Stromal cell of bone marrow (primary cell): ENCODE measurements at regions not wholly inside any gene's neighbourhood (a gene's known extent, or its start where the extent isn't known, plus 50 kb on each side); places are given as distances from the start of the nearest gene placed in this dataset.

Experiments used
- DNase-seq: peaks from one replicate; pipeline ENCODE4 v3.0.0-alpha.2; 2012; ENCODE audit warnings: low read depth

DNA sequence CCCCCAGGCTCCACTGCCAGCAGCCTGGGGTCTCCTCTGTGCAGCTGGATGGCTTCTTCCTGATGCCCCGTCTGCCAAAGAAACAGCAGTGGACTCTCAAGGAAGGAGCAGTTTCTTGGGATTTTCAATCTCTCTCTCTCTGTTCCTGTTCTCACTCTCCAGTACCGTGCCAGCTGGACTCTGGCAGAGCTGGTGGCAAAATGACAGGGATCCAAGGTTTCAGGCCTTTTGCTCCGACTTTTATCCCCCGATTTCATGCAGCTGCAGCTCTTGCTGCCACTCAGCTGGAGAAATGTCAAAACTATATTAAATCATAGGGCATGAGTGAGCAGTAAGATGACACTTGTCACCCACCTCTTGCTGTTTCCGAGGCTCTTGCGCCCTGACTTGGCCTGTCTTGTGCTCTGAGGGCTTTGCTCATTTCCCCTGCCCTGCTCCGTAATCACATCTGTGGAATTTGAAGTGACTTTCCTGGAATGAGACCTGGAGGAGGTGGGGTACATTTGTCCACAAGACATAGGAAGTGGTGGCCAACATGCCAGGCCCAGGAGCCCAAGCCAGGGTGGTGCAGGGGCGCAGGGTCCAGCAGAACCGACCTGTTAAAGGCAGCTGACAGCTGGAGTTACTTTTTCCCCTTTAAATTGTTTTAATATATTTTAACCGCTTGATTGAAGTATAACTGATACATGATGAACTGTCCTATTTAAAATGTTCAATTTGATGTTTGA, 576.2 kb downstream of the PTPRU start:
- no peak for DNase-seq

DNA sequence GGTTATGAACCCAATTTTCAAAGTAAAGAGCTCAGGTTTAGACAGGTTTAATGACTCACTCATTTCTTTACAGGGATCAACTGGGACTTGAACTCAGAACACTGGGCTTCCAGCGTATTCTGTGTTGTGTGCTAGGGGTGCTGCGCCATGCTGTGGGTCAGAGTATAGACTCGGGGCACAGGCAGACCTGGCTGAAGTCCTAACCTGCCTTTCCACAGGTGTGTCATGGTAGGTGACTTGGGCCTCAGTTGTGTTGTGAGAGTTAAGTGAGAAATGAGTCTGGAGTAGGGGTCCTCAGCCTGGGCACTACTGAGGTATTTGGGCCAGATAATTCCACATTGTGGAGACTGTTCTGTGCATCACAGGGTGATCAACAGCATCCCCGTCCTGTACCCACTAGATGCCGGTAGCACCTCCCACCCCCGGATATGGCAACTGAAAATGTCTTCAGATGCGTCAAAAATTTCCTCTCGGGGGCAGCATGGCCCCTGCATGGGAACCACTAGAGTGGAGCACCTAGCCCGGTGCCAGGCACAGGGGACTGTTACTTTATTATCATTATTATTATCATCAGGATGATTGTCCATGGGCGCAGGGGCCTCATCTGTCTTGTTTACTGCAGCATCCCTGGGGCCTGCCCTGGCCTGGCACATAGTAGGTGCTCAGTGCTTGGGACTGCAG, 575.5 kb downstream of the PTPRU start:
- DNase-seq: no peak

- no peak for DNase-seq
These were observed 574.9 kb downstream of the PTPRU start for GRCh38 chr1:29811247-29811646.

- no peak for DNase-seq
These were observed 574.1 kb downstream of the PTPRU start for GRCh38 chr1:29810121-29811120.

DNA sequence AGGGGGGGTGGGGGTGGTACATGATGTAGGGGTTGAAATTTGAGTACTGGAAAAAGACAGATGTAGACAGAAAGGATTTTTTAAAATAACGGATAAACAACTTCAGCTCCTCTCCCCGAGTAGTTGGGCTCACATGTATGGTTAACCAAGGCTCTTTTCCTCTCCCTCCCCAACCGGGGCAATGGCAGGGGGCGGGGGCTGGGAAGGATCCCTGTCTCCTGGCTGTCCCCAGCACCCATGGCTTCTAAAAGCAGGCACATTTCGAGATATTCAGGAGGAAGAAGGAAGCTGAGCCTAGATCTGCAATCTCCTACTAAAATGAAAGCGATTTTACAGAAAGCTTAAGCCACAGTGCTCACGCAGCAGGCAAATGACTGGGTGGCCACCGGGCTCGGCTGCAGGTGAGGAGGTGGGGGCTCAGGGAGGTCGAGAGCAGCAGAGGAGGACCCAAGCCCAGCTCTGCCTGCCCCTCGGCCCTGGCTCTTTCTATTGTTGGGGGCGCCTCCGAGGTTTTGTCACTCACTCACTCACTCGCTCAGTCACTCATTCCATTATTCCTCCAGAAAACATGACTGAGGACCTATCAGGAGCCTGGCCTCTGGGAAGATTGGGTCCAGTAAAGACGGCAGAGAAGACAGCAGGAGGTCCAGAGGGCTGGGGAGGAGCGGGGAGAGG, 573.3 kb downstream of the PTPRU start:
- no peak for DNase-seq

DNA sequence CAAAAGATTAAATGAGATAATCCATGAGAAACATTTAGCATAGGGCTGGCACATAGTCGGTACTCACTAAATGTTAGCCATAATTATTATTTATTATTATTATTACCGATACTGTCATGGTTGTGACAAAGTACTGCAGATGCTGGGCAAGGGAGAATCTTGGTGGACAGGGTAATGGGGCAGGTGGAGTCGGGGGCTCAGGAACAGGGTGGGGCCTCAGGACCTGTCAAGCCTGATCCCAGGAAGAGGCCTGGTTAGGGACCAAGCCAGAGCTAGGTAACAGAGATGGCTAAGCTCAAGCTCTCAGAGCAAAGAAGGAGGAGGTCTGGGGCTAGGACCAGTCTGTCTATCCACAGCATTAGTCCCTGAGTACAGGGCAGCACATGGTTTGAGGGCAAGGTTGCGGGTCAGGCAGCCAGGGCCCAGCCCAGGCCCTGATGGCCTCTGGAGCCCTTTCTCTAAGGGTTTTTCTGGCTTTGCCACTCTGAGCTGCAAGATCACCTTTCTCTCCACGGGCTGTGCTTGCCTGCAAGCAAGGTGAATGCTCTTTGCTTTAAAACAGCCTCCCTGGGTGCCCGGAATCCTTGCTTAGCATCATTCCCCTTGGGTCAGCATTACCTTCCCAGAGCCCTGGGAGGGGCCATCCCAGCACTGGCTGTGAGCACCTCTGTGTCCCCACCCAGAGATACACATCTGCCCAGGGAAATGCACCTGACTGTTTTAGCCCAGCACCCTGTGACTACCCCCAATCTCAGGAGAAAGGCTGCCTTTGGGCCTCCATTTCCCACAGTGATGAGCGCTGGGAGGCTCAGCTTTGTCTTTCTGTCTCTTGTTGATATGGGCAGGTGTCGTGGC, 572.0 kb downstream of the PTPRU start:
- DNase-seq: no peak

GRCh38 chr1:29807689-29808088, 571.4 kb downstream of the PTPRU start:
- DNase-seq: no peak

DNA sequence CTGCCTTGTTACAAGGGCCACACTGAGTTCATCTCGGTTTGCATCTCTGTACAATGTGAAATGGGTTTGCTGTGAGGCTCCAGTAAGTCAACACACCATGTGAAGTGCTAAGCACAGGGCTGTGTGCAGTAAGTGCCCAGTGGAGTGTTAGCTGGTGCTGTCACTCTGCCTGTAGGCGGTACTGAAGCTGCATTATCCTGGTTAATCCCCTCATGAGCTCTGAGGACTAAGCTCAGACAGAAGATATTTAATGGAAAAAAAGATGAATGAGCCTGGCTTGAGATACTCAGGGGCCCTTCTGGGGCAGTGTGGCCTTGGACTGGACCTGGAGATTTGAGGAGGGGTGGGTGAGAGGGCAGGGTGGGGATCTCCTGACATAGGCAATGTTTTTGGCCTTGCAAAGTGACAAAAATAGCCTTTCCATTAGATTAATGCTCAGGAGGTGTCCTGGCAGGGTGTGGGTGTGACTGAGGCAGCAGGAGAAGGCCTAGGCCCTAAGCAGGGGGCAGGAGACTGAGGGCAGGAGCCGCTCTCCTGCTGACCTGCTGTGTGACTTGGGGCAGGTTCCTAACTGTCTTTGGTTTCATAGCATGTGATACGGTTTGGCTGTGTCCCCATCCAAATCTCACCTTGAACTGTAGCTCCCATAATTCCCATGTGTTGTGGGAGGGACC, 570.5 kb downstream of the PTPRU start:
- no peak for DNase-seq

DNA sequence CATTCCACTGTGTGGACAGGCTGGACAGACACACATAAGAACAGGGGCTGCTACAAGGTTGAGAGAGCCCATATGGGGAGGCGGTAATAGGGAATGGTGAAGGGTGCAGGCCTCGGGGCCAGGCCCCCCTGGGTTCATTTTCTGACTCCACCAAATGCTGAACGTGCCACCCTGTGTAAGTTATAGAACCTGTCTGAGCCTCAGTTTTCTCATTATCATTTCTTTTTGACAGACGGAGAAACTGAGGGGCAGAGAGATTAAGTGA, 569.5 kb downstream of the PTPRU start:
- DNase-seq: no peak

DNA sequence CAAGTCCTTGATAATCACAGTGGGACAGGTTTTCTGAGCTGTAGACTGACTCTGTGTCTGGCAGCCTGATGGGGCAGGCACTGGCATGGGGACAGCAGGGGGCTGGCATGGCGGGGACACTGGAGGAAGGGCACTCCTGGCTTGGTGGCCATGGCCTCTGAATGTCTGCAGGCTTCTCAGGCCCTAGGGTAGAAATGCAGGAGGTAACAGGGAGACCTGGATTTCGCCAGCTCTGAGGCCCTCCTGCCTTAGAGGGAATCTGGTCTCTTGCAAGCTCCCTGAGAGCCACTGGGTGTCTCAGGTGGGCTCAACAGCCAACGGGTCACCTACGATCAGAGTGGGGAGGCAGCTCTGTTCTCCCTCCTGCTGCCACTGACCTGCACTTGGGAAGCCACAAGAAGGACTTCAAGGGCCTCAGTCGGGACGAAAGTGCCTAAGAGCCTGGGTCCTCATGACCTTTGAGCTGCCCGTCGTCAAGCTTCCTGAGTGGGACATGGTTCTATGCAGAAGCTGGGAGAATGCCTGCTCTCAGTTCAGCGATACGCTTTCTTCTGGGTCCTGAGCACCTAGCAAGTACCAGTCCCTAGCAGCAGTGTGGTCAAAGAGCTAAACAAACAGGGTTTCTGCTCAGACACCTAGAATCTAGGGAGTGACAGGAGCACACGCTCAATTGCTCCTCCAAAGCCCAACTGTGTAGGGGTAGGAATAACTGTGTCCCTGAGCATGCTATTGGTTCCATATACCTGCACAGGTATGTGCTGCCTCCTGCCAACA, 569.0 kb downstream of the PTPRU start:
- DNase-seq: no peak

GRCh38 chr1:29804181-29804899, 568.0 kb downstream of the PTPRU start:
- DNase-seq: no peak

DNA sequence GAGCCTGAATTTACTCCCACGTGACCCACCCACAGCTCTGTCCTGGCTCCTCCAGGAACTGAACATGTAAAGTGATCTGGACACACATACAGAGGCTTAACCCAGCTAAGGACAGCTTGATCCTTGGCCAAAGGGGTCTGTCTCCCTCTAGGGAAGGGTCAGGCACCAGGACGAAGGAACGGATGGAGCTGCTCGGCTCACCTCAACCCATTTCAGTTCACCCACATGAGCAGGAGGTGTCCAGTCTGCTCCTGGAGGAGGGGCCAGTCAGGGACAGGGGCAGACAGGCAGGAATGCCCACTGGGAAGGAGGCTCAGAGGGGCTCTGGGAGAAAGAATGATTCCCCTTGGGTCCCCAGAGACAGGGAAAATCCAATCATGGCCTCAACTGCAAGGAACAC, 567.2 kb downstream of the PTPRU start:
- DNase-seq: no peak

GRCh38 chr1:29802181-29803068, 566.1 kb downstream of the PTPRU start:
- no peak for DNase-seq

DNA sequence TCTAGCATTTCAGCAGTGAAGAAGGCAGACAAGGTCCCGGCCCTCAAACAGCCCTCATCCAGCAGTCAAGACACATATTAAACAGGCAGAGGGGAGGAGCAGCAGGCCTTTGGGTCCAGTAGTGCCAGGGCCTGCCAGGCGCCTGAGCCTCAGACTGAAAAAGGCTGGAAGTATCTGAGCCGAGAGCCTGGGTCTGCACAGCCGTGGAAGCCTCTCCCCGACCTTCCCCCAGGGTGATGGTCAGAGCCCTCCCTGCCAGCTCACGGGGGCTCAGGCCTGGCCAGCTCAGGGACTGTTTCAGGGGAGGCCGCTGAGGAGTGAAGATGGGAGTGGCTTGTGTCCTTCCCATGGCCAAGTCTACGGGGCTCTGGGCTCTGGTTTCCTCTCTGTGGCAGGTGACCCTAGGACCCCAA, 565.2 kb downstream of the PTPRU start:
- no peak for DNase-seq

DNA sequence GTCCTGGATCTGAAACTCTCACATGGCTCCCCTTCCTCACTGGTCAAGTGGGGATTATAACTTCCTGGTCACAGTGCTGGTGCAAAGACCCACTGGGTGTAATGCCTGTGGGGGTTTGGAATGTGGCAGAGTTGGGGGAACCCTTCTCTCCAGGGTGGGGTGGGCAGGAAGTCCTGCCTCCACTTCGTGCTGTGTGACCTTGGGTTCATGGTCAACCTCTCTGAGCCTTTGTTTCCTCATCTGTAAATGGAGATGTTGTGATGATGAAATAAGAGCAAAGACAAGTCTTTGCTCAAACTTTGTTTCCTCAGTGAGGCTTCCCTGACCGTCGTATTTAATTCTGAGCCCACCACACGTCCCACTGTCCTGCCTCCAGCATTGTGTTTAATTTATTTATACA, 564.7 kb downstream of the PTPRU start:
- DNase-seq: no peak

DNA sequence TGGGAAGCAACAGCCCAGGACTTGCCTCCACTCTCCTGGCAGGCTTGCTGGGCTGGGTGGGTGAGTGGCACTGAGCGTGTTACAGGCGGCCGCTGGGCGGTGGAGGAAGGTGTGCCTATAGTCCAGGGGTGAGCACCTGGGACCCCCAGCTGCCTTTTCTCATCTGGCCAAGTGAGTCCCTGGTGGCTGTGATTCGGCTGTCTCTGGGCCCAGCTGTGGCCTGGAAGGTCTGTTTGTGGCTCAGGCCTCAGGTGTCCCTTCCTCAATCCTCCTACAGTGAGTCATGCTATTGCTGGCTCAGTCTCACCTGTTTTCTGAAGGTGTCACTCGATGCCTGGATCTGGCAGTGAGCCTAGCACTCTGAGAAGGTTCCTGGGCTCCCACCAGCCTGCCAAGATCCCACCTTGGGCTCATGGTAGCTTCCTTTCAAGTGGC, 564.2 kb downstream of the PTPRU start:
- no peak for DNase-seq

DNA sequence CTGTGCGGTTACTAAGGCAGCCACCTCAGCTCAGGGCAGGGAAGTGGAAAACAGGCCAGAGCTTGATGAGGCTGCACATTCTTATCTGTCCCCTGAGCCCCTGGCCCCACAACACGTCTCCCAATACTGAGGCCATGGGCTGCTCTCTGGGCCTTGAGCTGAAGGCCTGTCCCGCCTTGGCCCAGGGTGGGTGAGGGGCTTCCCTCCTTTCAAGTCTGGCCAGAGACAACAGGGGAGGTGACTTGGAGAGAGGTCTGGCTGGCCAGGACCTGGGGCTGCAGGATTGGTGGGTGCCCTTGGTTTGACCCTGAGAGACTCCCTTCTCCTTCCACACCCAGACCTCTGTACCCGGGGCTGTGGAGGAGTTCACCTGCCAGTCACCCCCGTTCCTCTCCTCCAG, 563.8 kb downstream of the PTPRU start:
- no peak for DNase-seq
